WTC11 (cell line): ENCODE measurements at regions not wholly inside any gene's neighbourhood (a gene's known extent, or its start where the extent isn't known, plus 50 kb on each side); places are given as distances from the start of the nearest gene placed in this dataset.

Experiments
- ATAC-seq: fragments of 200-7000 bp; cut with Tn5 transposase; 2 replicates; pipeline ENCODE4 v1.10.0; 2021; ENCODE audit warnings: mild to moderate bottlenecking, moderate library complexity
- CTCF ChIA-PET: fragments of 300-600 bp; sonication (Branson Sonifier 250); formaldehyde crosslinking; loops from one replicate; lab custom pipeline; 2021; ENCODE audit warnings: antibody characterized with exemption; lab: Charles Lee
- POLR2A ChIA-PET: fragments of 350-600 bp; sonication (Branson Sonifier 250); formaldehyde crosslinking; loops from one replicate; lab custom pipeline; 2021; ENCODE audit warnings: antibody characterized with exemption; lab: Charles Lee
- DNase-seq: peaks from one replicate; pipeline ENCODE4 v3.0.0; 2021; ENCODE audit warnings: low spot score
- H3K27ac Mint-ChIP-seq: 2 replicates; pipeline ENCODE4 v1.8.0; 2021; ENCODE audit warnings: mixed read lengths
- H3K27me3 Mint-ChIP-seq: 2 replicates; pipeline ENCODE4 v1.8.0; 2021; ENCODE audit warnings: low read depth, mild to moderate bottlenecking, moderate library complexity, mixed read lengths
- H3K36me3 Mint-ChIP-seq: 2 replicates; pipeline ENCODE4 v1.8.0; 2021; ENCODE audit warnings: mixed read lengths
- H3K4me1 Mint-ChIP-seq: 2 replicates; pipeline ENCODE4 v1.8.0; 2022; ENCODE audit warnings: mixed read lengths
- H3K4me3 Mint-ChIP-seq: 2 replicates; pipeline ENCODE4 v1.8.0; 2021; ENCODE audit warnings: mild to moderate bottlenecking, moderate library complexity, mixed read lengths
- H3K9me3 Mint-ChIP-seq: 2 replicates; pipeline ENCODE4 v1.8.0; 2021; ENCODE audit warnings: mixed read lengths
- CBFB ChIP-seq: sonication (generic); formaldehyde crosslinking; IDR thresholded peaks from 2 replicates; pipeline ENCODE4 v1.8.1; 2022; ENCODE audit warnings: mild to moderate bottlenecking, low read depth, missing genetic modification reagents
- CDX4 ChIP-seq: fragments of 250-450 bp; sonication (Bioruptor Pico); IDR thresholded peaks from 2 replicates; pipeline ENCODE4 v1.9.0; 2021; ENCODE audit warnings: moderate library complexity, mild to moderate bottlenecking, inconsistent platforms, borderline replicate concordance
- CREM ChIP-seq: sonication (generic); formaldehyde crosslinking; IDR thresholded peaks from 2 replicates; pipeline ENCODE4 v1.8.1; 2022; ENCODE audit warnings: mild to moderate bottlenecking, missing genetic modification reagents, moderate library complexity
- MYBL2 ChIP-seq: sonication (generic); formaldehyde crosslinking; IDR thresholded peaks from 2 replicates; pipeline ENCODE4 v1.8.1; 2023; ENCODE audit warnings: mild to moderate bottlenecking, moderate library complexity, missing genetic modification reagents
- NFYB ChIP-seq: sonication (generic); formaldehyde crosslinking; conservative IDR thresholded peaks from 2 replicates; pipeline ENCODE4 v1.8.0; 2022; ENCODE audit warnings: low read depth, missing genetic modification reagents
- NR2C2 ChIP-seq: sonication (generic); formaldehyde crosslinking; IDR thresholded peaks from 2 replicates; pipeline ENCODE4 v1.8.0; 2022; ENCODE audit warnings: mild to moderate bottlenecking, missing genetic modification reagents
- PRDM15 ChIP-seq: sonication (generic); formaldehyde crosslinking; IDR thresholded peaks from 2 replicates; pipeline ENCODE4 v1.8.0; 2022; ENCODE audit warnings: missing genetic modification reagents
- PREB ChIP-seq: sonication (generic); formaldehyde crosslinking; IDR thresholded peaks from 2 replicates; pipeline ENCODE4 v1.8.1; 2022; ENCODE audit warnings: mild to moderate bottlenecking, missing genetic modification reagents, moderate library complexity, borderline replicate concordance
- SMAD4 ChIP-seq: sonication (generic); formaldehyde crosslinking; IDR thresholded peaks from 2 replicates; pipeline ENCODE4 v1.8.0; 2022; ENCODE audit warnings: mild to moderate bottlenecking, missing genetic modification reagents
- SP1 ChIP-seq: sonication (generic); formaldehyde crosslinking; conservative IDR thresholded peaks from 2 replicates; pipeline ENCODE4 v1.8.1; 2022; ENCODE audit warnings: missing genetic modification reagents
- TCF7 ChIP-seq: sonication (generic); formaldehyde crosslinking; IDR thresholded peaks from 2 replicates; pipeline ENCODE4 v1.8.0; 2022; ENCODE audit warnings: mild to moderate bottlenecking, low read depth, missing genetic modification reagents, moderate library complexity
- TEAD4 ChIP-seq: sonication (generic); formaldehyde crosslinking; IDR thresholded peaks from 2 replicates; pipeline ENCODE4 v1.8.0; 2022; ENCODE audit warnings: mild to moderate bottlenecking, missing genetic modification reagents
- ZNF121 ChIP-seq: sonication (generic); formaldehyde crosslinking; IDR thresholded peaks from 2 replicates; pipeline ENCODE4 v1.8.0; 2023; ENCODE audit warnings: missing genetic modification reagents
- ZNF263 ChIP-seq: sonication (generic); formaldehyde crosslinking; IDR thresholded peaks from 2 replicates; pipeline ENCODE4 v1.8.1; 2022; ENCODE audit warnings: low read depth, mild to moderate bottlenecking, moderate library complexity, missing genetic modification reagents
- ZNF317 ChIP-seq: sonication (generic); formaldehyde crosslinking; IDR thresholded peaks from 2 replicates; pipeline ENCODE4 v1.8.1; 2023; ENCODE audit warnings: low read depth, mild to moderate bottlenecking, moderate library complexity, missing genetic modification reagents, borderline replicate concordance
- ZNF423 ChIP-seq: fragments of 250-450 bp; sonication (Bioruptor Pico); IDR thresholded peaks from 2 replicates; pipeline ENCODE4 v2.1.2; 2022; ENCODE audit warnings: mild to moderate bottlenecking, moderate library complexity
- TF ChIP-seq, protein P1 (sequence below): sonication (generic); formaldehyde crosslinking; IDR thresholded peaks from 2 replicates; pipeline ENCODE4 v1.8.0; 2022; ENCODE audit warnings: mild to moderate bottlenecking, missing genetic modification reagents
- TF ChIP-seq, protein P2 (sequence below): fragments of 250-450 bp; sonication (Bioruptor Pico); IDR thresholded peaks from 2 replicates; pipeline ENCODE4 v1.9.0; 2021; ENCODE audit warnings: mild to moderate bottlenecking, borderline replicate concordance
- TF ChIP-seq, protein P3 (sequence below): sonication (generic); formaldehyde crosslinking; IDR thresholded peaks from 2 replicates; pipeline ENCODE4 v1.8.1; 2023; ENCODE audit warnings: mild to moderate bottlenecking, missing genetic modification reagents, borderline replicate concordance
- TF ChIP-seq, protein P4 (sequence below): fragments of 200-600 bp; IDR thresholded peaks from 2 replicates; pipeline ENCODE4 v1.8.0; 2022; ENCODE audit warnings: antibody characterized with exemption

- no peak for DNase-seq
- Mint-ChIP-seq H3K36me3 (peaks cover 12% of the 10 kb centered on the region), H3K27me3 (no peaks in the 10 kb centered on the region), H3K9me3 (peaks cover 32% of the 10 kb centered on the region), H3K27ac (no peak overlapping the region), H3K4me3 (no peak overlapping the region), H3K4me1 (peaks cover 4% of the 10 kb centered on the region)
- no peak for ATAC-seq
- CTCF ChIA-PET = no interaction called here
- POLR2A ChIA-PET = no interaction called here
- TF ChIP-seq, protein P1, sequence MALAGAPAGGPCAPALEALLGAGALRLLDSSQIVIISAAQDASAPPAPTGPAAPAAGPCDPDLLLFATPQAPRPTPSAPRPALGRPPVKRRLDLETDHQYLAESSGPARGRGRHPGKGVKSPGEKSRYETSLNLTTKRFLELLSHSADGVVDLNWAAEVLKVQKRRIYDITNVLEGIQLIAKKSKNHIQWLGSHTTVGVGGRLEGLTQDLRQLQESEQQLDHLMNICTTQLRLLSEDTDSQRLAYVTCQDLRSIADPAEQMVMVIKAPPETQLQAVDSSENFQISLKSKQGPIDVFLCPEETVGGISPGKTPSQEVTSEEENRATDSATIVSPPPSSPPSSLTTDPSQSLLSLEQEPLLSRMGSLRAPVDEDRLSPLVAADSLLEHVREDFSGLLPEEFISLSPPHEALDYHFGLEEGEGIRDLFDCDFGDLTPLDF (CRISPR knock-in tag) = no peak
- TF ChIP-seq SMAD4 (no peak), PREB (no peak)
- TF ChIP-seq, protein P2, sequence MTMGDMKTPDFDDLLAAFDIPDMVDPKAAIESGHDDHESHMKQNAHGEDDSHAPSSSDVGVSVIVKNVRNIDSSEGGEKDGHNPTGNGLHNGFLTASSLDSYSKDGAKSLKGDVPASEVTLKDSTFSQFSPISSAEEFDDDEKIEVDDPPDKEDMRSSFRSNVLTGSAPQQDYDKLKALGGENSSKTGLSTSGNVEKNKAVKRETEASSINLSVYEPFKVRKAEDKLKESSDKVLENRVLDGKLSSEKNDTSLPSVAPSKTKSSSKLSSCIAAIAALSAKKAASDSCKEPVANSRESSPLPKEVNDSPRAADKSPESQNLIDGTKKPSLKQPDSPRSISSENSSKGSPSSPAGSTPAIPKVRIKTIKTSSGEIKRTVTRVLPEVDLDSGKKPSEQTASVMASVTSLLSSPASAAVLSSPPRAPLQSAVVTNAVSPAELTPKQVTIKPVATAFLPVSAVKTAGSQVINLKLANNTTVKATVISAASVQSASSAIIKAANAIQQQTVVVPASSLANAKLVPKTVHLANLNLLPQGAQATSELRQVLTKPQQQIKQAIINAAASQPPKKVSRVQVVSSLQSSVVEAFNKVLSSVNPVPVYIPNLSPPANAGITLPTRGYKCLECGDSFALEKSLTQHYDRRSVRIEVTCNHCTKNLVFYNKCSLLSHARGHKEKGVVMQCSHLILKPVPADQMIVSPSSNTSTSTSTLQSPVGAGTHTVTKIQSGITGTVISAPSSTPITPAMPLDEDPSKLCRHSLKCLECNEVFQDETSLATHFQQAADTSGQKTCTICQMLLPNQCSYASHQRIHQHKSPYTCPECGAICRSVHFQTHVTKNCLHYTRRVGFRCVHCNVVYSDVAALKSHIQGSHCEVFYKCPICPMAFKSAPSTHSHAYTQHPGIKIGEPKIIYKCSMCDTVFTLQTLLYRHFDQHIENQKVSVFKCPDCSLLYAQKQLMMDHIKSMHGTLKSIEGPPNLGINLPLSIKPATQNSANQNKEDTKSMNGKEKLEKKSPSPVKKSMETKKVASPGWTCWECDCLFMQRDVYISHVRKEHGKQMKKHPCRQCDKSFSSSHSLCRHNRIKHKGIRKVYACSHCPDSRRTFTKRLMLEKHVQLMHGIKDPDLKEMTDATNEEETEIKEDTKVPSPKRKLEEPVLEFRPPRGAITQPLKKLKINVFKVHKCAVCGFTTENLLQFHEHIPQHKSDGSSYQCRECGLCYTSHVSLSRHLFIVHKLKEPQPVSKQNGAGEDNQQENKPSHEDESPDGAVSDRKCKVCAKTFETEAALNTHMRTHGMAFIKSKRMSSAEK = no peak
These were observed 1021.1 kb downstream of the STIM2 start for GRCh38 chr4:27881705-27882104.

GRCh38 chr4:27886120-27886519 lies 1025.5 kb downstream of the STIM2 start:
- CTCF ChIA-PET = no interaction called here
- ATAC-seq (no peak), DNase-seq (no peak)
- Mint-ChIP-seq H3K36me3 (peaks cover 9% of the 10 kb centered on the region; the same call in 1 of the 2 replicates), H3K27ac (no peak overlapping the region), H3K4me3 (no peak overlapping the region), H3K27me3 (no peaks in the 10 kb centered on the region), H3K9me3 (peaks cover 20% of the 10 kb centered on the region), H3K4me1 (peaks cover 13% of the 10 kb centered on the region)
- POLR2A ChIA-PET = no interaction called here
- TF ChIP-seq, protein P3, sequence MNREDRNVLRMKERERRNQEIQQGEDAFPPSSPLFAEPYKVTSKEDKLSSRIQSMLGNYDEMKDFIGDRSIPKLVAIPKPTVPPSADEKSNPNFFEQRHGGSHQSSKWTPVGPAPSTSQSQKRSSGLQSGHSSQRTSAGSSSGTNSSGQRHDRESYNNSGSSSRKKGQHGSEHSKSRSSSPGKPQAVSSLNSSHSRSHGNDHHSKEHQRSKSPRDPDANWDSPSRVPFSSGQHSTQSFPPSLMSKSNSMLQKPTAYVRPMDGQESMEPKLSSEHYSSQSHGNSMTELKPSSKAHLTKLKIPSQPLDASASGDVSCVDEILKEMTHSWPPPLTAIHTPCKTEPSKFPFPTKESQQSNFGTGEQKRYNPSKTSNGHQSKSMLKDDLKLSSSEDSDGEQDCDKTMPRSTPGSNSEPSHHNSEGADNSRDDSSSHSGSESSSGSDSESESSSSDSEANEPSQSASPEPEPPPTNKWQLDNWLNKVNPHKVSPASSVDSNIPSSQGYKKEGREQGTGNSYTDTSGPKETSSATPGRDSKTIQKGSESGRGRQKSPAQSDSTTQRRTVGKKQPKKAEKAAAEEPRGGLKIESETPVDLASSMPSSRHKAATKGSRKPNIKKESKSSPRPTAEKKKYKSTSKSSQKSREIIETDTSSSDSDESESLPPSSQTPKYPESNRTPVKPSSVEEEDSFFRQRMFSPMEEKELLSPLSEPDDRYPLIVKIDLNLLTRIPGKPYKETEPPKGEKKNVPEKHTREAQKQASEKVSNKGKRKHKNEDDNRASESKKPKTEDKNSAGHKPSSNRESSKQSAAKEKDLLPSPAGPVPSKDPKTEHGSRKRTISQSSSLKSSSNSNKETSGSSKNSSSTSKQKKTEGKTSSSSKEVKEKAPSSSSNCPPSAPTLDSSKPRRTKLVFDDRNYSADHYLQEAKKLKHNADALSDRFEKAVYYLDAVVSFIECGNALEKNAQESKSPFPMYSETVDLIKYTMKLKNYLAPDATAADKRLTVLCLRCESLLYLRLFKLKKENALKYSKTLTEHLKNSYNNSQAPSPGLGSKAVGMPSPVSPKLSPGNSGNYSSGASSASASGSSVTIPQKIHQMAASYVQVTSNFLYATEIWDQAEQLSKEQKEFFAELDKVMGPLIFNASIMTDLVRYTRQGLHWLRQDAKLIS = no peak
- TF ChIP-seq SP1 (no peak), TCF7 (CRISPR knock-in tag) (no peak), ZNF317 (no peak), PRDM15 (CRISPR knock-in tag) (no peak), ZNF121 (CRISPR knock-in tag) (no peak), CBFB (CRISPR knock-in tag) (no peak), TEAD4 (CRISPR knock-in tag) (no peak), ZNF423 (CRISPR knock-in tag) (no peak), CDX4 (CRISPR knock-in tag) (no peak), CREM (no peak), NR2C2 (CRISPR knock-in tag) (no peak), NFYB (CRISPR knock-in tag) (no peak), MYBL2 (no peak), ZNF263 (CRISPR knock-in tag) (no peak)
- TF ChIP-seq, protein P4, sequence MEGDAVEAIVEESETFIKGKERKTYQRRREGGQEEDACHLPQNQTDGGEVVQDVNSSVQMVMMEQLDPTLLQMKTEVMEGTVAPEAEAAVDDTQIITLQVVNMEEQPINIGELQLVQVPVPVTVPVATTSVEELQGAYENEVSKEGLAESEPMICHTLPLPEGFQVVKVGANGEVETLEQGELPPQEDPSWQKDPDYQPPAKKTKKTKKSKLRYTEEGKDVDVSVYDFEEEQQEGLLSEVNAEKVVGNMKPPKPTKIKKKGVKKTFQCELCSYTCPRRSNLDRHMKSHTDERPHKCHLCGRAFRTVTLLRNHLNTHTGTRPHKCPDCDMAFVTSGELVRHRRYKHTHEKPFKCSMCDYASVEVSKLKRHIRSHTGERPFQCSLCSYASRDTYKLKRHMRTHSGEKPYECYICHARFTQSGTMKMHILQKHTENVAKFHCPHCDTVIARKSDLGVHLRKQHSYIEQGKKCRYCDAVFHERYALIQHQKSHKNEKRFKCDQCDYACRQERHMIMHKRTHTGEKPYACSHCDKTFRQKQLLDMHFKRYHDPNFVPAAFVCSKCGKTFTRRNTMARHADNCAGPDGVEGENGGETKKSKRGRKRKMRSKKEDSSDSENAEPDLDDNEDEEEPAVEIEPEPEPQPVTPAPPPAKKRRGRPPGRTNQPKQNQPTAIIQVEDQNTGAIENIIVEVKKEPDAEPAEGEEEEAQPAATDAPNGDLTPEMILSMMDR = no peak
